Gastrocnemius medialis (tissue), 4 donors: ENCODE measurements at regions not wholly inside any gene's neighbourhood (a gene's known extent, or its start where the extent isn't known, plus 50 kb on each side); places are given as distances from the start of the nearest gene placed in this dataset.

Source experiments
- POLR2A ChIP-seq, 2 donors: fragments of 450-650 bp; IDR thresholded peaks; one replicate each; pipeline ENCODE4 v1.6.1; 2017; ENCODE audit warnings: antibody characterized with exemption in 2 of 2, mild to moderate bottlenecking in 2 of 2, moderate library complexity in 2 of 2
- TF ChIP-seq, protein P1 (sequence below), 5 experiments: fragments of 450-650 bp in 3 of 5; fragments of 200-600 bp in 2 of 5; sonication (generic) in 2 of 5; IDR thresholded peaks in 4 of 5; conservative IDR thresholded peaks in 1 of 5; 1 replicate in 4 of 5; 2 replicates in 1 of 5; pipeline ENCODE4 v1.5.1; 2016 to 2019; ENCODE audit warnings: antibody characterized with exemption in 5 of 5, mild to moderate bottlenecking in 3 of 5, moderate library complexity in 3 of 5

DNA sequence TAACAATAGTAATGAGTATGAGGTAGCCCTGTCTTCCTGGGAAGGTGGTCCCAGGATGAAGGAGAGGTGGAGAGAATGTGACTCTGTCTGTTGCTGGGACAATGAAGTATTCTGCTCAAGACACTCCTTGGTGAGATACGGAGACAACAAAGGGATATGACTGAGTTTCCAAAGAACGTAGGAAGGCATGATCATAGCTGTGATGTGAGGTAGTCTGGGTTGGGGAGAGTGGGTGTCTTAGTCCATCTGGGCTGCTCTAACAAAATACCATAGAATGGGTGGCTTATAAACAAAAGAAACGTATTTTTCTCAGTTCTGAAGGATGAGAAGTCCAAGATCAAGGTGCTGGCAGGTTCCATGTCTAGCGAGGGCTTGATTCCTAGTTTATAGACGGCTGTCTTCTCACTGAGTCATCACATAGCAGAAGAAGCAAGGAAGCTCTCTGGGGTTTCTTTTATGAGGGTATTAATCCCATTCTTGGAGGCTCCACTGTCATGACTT is 84.9 kb upstream of the RHOBTB1 start:
- TF ChIP-seq, protein P1, sequence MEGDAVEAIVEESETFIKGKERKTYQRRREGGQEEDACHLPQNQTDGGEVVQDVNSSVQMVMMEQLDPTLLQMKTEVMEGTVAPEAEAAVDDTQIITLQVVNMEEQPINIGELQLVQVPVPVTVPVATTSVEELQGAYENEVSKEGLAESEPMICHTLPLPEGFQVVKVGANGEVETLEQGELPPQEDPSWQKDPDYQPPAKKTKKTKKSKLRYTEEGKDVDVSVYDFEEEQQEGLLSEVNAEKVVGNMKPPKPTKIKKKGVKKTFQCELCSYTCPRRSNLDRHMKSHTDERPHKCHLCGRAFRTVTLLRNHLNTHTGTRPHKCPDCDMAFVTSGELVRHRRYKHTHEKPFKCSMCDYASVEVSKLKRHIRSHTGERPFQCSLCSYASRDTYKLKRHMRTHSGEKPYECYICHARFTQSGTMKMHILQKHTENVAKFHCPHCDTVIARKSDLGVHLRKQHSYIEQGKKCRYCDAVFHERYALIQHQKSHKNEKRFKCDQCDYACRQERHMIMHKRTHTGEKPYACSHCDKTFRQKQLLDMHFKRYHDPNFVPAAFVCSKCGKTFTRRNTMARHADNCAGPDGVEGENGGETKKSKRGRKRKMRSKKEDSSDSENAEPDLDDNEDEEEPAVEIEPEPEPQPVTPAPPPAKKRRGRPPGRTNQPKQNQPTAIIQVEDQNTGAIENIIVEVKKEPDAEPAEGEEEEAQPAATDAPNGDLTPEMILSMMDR (IDR thresholded peaks at IDR 0.05 in 4 of 5, conservative IDR thresholded peaks at IDR 0.05 in 1 of 5), result no peak
- no peak for TF ChIP-seq POLR2A (IDR thresholded peaks at IDR 0.05)
